ENCODE measurements at regions not wholly inside any gene's neighbourhood (a gene's known extent, or its start where the extent isn't known, plus 50 kb on each side); places are given as distances from the start of the nearest gene placed in this dataset.
"Not testable (repeated sequence)": the region's sequence is repeated elsewhere in the genome, so short reads cannot be mapped to it uniquely, and the experiment has no call there.

GRCh38 chr7:80026766-80027165 is 107.9 kb upstream of the GNAI1 start:
- no peaks in the 10 kb centered on the region for H3K36me3 ChIP-seq
- TF ChIP-seq Cebpa-rat (IDR thresholded peaks at IDR 0.05): no peak

GRCh38 chr7:80020277-80020676 is 114.4 kb upstream of the GNAI1 start:
- H3K9me3 ChIP-seq (replicated peaks in 1 of 11); H3K36me3 ChIP-seq; H3K4me2 ChIP-seq; H3K4me1 ChIP-seq; H4K20me1 ChIP-seq; H3K9ac ChIP-seq; H3K27me3 ChIP-seq; H3K4me3 ChIP-seq; H3K27ac ChIP-seq: not testable (repeated sequence)

More at GRCh38 chr7:80026766-80027165, 107.9 kb upstream of the GNAI1 start:
- Histone ChIP-seq H4K20me1 (no peaks in the 10 kb centered on the region), H3K9me3 (replicated peaks in 1 of 11) (peaks cover 0 to 6% (median 0%) of the 10 kb centered on the region in 11 experiments; a peak in 1 of 22 replicates), H3K4me1 (no peaks in the 10 kb centered on the region), H3K4me2 (no peak overlapping the region), H3K27ac (no peak overlapping the region), H3K27me3 (no peaks in the 10 kb centered on the region), H3K4me3 (no peak overlapping the region), H3K9ac (no peak overlapping the region)

GRCh38 chr7:80019809-80020207 is 114.8 kb upstream of the GNAI1 start:
- H4K20me1 ChIP-seq, H3K4me2 ChIP-seq: not testable (repeated sequence)

GRCh38 chr7:80018941-80019808 is 115.5 kb upstream of the GNAI1 start:
- TF ChIP-seq Cebpa-rat (IDR thresholded peaks at IDR 0.05): no peak
- Histone ChIP-seq H3K9ac (no peak overlapping the region), H3K9me3 (replicated peaks in 1 of 11) (no peaks in the 10 kb centered on the region), H3K4me1 (no peaks in the 10 kb centered on the region), H3K27ac (no peak overlapping the region), H3K36me3 (no peaks in the 10 kb centered on the region), H3K4me2 (no peak overlapping the region), H3K4me3 (no peak overlapping the region), H4K20me1 (no peaks in the 10 kb centered on the region), H3K27me3 (no peaks in the 10 kb centered on the region)

More at GRCh38 chr7:80019809-80020207, 114.8 kb upstream of the GNAI1 start:
- H3K9ac ChIP-seq; H3K4me3 ChIP-seq; H3K27me3 ChIP-seq; H3K4me1 ChIP-seq; H3K9me3 ChIP-seq (replicated peaks in 1 of 11); H3K36me3 ChIP-seq; H3K27ac ChIP-seq: not testable (repeated sequence)

GRCh38 chr7:80017101-80017698 is 117.4 kb upstream of the GNAI1 start:
- H3K27ac ChIP-seq: no peak overlapping the region
- TF ChIP-seq Cebpa-rat (IDR thresholded peaks at IDR 0.05): no peak
- H3K4me3 ChIP-seq: no peak overlapping the region
- H3K36me3 ChIP-seq: no peaks in the 10 kb centered on the region
- H3K4me2 ChIP-seq: no peak overlapping the region
- no peaks in the 10 kb centered on the region for H3K9me3 ChIP-seq (replicated peaks in 1 of 11)
- no peaks in the 10 kb centered on the region for H3K27me3 ChIP-seq
- H3K4me1 ChIP-seq: no peaks in the 10 kb centered on the region
- no peaks in the 10 kb centered on the region for H4K20me1 ChIP-seq
- H3K9ac ChIP-seq: no peak overlapping the region

- Histone ChIP-seq H3K9me3 (replicated peaks in 1 of 11) (no peaks in the 10 kb centered on the region), H3K27ac (no peak overlapping the region), H3K4me1 (no peaks in the 10 kb centered on the region), H3K36me3 (no peaks in the 10 kb centered on the region), H3K9ac (no peak overlapping the region), H3K4me2 (no peak overlapping the region), H3K27me3 (no peaks in the 10 kb centered on the region), H4K20me1 (no peaks in the 10 kb centered on the region), H3K4me3 (no peak overlapping the region)
- no peak for TF ChIP-seq Cebpa-rat (IDR thresholded peaks at IDR 0.05)
Measured at GRCh38 chr7:80014511-80014910, 120.1 kb upstream of the GNAI1 start.

DNA sequence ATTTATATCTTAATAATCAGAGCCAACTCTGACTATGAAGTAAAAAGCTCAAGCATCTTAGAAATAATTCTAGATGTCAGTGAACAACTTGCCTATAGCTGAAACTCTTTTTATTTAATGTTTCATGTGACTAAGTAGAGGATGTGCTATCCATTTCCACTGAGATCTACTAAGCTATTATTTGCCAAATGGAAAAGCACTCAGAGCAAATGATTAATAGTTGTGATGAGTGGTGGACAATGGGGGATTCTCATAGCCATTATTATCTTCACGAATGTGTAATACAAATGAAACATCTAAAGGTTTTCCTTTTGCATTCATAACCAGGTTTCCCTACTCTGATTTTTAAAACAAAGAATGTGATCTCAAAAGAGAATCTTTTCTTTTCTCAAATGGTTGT is 126.6 kb upstream of the GNAI1 start:
- H3K4me1 ChIP-seq: no peaks in the 10 kb centered on the region
- TF ChIP-seq Cebpa-rat (IDR thresholded peaks at IDR 0.05): no peak
- H3K9me3 ChIP-seq (replicated peaks in 1 of 11): no peaks in the 10 kb centered on the region
- H3K27ac ChIP-seq: no peak overlapping the region
- no peaks in the 10 kb centered on the region for H4K20me1 ChIP-seq
- no peaks in the 10 kb centered on the region for H3K27me3 ChIP-seq
- no peak overlapping the region for H3K9ac ChIP-seq
- no peak overlapping the region for H3K4me2 ChIP-seq
- H3K4me3 ChIP-seq: no peak overlapping the region
- no peaks in the 10 kb centered on the region for H3K36me3 ChIP-seq

DNA sequence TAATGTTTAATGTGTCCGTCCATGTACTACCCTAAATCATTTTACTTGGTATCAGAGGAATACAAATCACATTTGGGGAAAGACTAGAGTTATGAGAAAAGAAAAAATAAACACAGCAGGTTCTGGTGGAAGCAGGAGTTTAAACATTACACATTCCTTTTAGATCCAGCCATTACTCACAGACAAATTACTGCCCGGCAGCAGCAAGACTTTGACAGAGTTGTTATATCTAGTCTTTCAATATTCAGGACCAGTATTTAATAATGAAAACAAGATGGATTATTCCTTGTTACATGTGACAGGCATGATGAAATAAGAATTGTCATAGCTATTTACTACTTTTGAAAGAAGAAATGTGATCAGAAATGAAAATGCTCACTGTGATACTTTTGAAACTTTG is 131.8 kb upstream of the GNAI1 start:
- no peaks in the 10 kb centered on the region for H3K4me1 ChIP-seq
- H4K20me1 ChIP-seq: no peaks in the 10 kb centered on the region
- no peaks in the 10 kb centered on the region for H3K9me3 ChIP-seq (replicated peaks in 1 of 11)
- no peaks in the 10 kb centered on the region for H3K27me3 ChIP-seq
- H3K9ac ChIP-seq: no peak overlapping the region
- no peak for TF ChIP-seq Cebpa-rat (IDR thresholded peaks at IDR 0.05)
- H3K36me3 ChIP-seq: no peaks in the 10 kb centered on the region
- H3K27ac ChIP-seq: no peak overlapping the region
- H3K4me2 ChIP-seq: no peak overlapping the region
- H3K4me3 ChIP-seq: no peak overlapping the region

GRCh38 chr7:79998363-79998762 is 136.3 kb upstream of the GNAI1 start:
- H3K4me1 ChIP-seq: no peaks in the 10 kb centered on the region
- no peak overlapping the region for H3K27ac ChIP-seq

GRCh38 chr7:79997345-79997744 is 137.3 kb upstream of the GNAI1 start:
- Histone ChIP-seq H3K4me2 (no peak overlapping the region), H3K4me1 (no peaks in the 10 kb centered on the region), H3K36me3 (no peaks in the 10 kb centered on the region), H3K4me3 (no peak overlapping the region), H3K9me3 (replicated peaks in 1 of 11) (no peaks in the 10 kb centered on the region), H3K27me3 (no peaks in the 10 kb centered on the region), H4K20me1 (no peaks in the 10 kb centered on the region), H3K9ac (no peak overlapping the region), H3K27ac (no peak overlapping the region)
- TF ChIP-seq Cebpa-rat (IDR thresholded peaks at IDR 0.05): no peak

More at GRCh38 chr7:79998363-79998762, 136.3 kb upstream of the GNAI1 start:
- Histone ChIP-seq H3K27me3 (no peaks in the 10 kb centered on the region), H3K4me2 (no peak overlapping the region), H3K9me3 (replicated peaks in 1 of 11) (no peaks in the 10 kb centered on the region), H3K4me3 (no peak overlapping the region), H3K36me3 (no peaks in the 10 kb centered on the region), H4K20me1 (no peaks in the 10 kb centered on the region), H3K9ac (no peak overlapping the region)
- no peak for TF ChIP-seq Cebpa-rat (IDR thresholded peaks at IDR 0.05)

DNA sequence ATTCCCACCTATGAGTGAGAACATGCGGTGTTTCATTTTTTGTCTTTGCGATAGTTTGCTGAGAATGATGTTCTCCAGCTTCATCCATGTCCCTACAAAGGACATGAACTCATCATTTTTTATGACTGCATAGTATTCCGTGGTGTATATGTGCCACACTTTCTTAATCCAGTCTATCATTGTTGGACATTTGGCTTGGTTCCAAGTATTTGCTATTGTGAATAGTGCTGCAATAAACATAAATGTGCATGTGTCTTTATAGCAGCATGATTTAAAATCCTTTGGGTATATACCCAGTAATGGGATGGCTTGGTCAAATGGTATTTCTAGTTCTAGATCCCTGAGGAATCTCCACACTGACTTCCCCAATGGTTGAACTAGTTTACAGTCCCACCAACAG is 138.9 kb upstream of the GNAI1 start:
- H3K9ac ChIP-seq; H3K4me1 ChIP-seq; H3K36me3 ChIP-seq; H3K9me3 ChIP-seq (replicated peaks in 1 of 11); H3K4me3 ChIP-seq; H4K20me1 ChIP-seq; H3K4me2 ChIP-seq; H3K27ac ChIP-seq; H3K27me3 ChIP-seq: not testable (repeated sequence)
